K562 (cell line): ENCODE measurements at regions not wholly inside any gene's neighbourhood (a gene's known extent, or its start where the extent isn't known, plus 50 kb on each side); places are given as distances from the start of the nearest gene placed in this dataset.
A peak's percentile ranks its signal among the peaks of the same experiment; 100 is the strongest.

Source experiments
- ATAC-seq: fragments of 200-7000 bp; cut with Tn5 transposase; 3 replicates; pipeline ENCODE4 v1.9.1; 2020; ENCODE audit warnings: moderate library complexity
- BruUV-seq: library from RNA; stranded (reverse); fragments of 400-500 nt; replicated peaks from 2 replicates; lab custom pipeline; 2021; lab: Mats Ljungman, UMichigan
- CTCF ChIA-PET: fragments of 300-600 bp; formaldehyde crosslinking; extraction: SDS; loops from one replicate; lab custom pipeline; 2021; ENCODE audit warnings: low intra/inter-chr PET ratio; lab: Yijun Ruan, JAX
- POLR2A ChIA-PET: fragments of 300-600, 350-650 bp; sonication (Branson Sonifier 250); formaldehyde crosslinking; extraction: SDS; loops from one replicate; lab custom pipeline; 2021; ENCODE audit warnings: antibody characterized with exemption, inconsistent platforms; lab: Yijun Ruan, JAX
- DNase-seq, 4 experiments: peaks; one replicate each; pipeline versions ENCODE4 v3.0.0 to v3.0.0-alpha.2; 2011 to 2018; ENCODE audit warnings: low spot score in 3 of 4, mixed read lengths in 3 of 4; ENCODE audit errors: extremely low read depth in 1 of 4
- FAIRE-seq: peaks from 2 replicates; lab custom pipeline; 2011; peaks lifted over from hg19 to GRCh38; lab: Jason Lieb, UNC
- H2AFZ ChIP-seq: 2 replicates; pipeline ENCODE4 v1.6.0; 2011; ENCODE audit warnings: low read depth, low read length, control low read depth, inconsistent platforms
- H3K27ac ChIP-seq: fragments of 200-600 bp; 3 replicates; pipeline ENCODE4 v1.8.0; 2011; ENCODE audit warnings: low read depth, mild to moderate bottlenecking, control low read depth, inconsistent platforms, low read length, moderate library complexity, mixed read lengths; ENCODE audit errors: extremely low read depth
- H3K27me3 ChIP-seq, 2 experiments: fragments of 300-600 bp in 1 of 2; 2 replicates in 1 of 2; 3 replicates in 1 of 2; pipeline versions ENCODE4 v1.6.0 to v1.8.0; 2011; ENCODE audit warnings: inconsistent platforms in 2 of 2, low read length in 2 of 2, mild to moderate bottlenecking in 1 of 2, mixed read lengths in 1 of 2, moderate library complexity in 1 of 2; ENCODE audit not compliant: control insufficient read depth in 2 of 2, insufficient read depth in 2 of 2
- H3K36me3 ChIP-seq: fragments of 300-600 bp; 3 replicates; pipeline ENCODE4 v1.8.0; 2011; ENCODE audit warnings: mild to moderate bottlenecking, low read length, inconsistent platforms; ENCODE audit not compliant: control insufficient read depth, insufficient read depth
- H3K4me1 ChIP-seq, 2 experiments: fragments of 200-600 bp in 1 of 2; replicated peaks in 1 of 2; 2 replicates in 1 of 2; 3 replicates in 1 of 2; pipeline versions ENCODE4 v1.5.1 to v1.8.0; 2011; ENCODE audit warnings: inconsistent platforms in 2 of 2, low read length in 2 of 2, mild to moderate bottlenecking in 1 of 2, mixed read lengths in 1 of 2, moderate library complexity in 1 of 2; ENCODE audit not compliant: control insufficient read depth in 2 of 2, insufficient read depth in 2 of 2
- H3K4me2 ChIP-seq: 2 replicates; pipeline ENCODE4 v1.6.1; 2011; ENCODE audit warnings: low read length, control low read depth, inconsistent platforms, mixed read lengths; ENCODE audit not compliant: insufficient read depth
- H3K4me3 ChIP-seq: fragments of 200-600 bp; sonication (generic), shearing (Covaris generic); 2 replicates; pipeline ENCODE4 v1.5.1; 2016; ENCODE audit warnings: control low read depth, inconsistent platforms
- H3K79me2 ChIP-seq: fragments of 200-600 bp; 3 replicates; pipeline ENCODE4 v1.8.0; 2011; ENCODE audit warnings: low read length, inconsistent platforms; ENCODE audit not compliant: control insufficient read depth, insufficient read depth
- H3K9ac ChIP-seq, 2 experiments: 2 replicates each; pipeline versions ENCODE4 v1.6.0 to v1.6.1; 2011; ENCODE audit warnings: low read depth in 2 of 2, low read length in 2 of 2, control low read depth in 1 of 2, inconsistent platforms in 1 of 2, mild to moderate bottlenecking in 1 of 2, mixed read lengths in 1 of 2; ENCODE audit not compliant: insufficient read depth in 1 of 2
- H3K9me1 ChIP-seq: one replicate; pipeline ENCODE4 v1.6.0; 2011; ENCODE audit warnings: inconsistent platforms, mild to moderate bottlenecking, low read length, moderate library complexity; ENCODE audit not compliant: control insufficient read depth, insufficient read depth
- H3K9me3 ChIP-seq: replicated peaks from 2 replicates; pipeline ENCODE4 v1.5.1; 2011; ENCODE audit warnings: low read depth, low read length, inconsistent platforms; ENCODE audit not compliant: control insufficient read depth, insufficient read depth
- H4K20me1 ChIP-seq: replicated peaks from 2 replicates; pipeline ENCODE4 v1.6.1; 2011; ENCODE audit warnings: low read length, inconsistent platforms, mixed read lengths; ENCODE audit not compliant: control insufficient read depth, insufficient read depth
- NCOA1 ChIP-seq: fragments of 450-650 bp; IDR thresholded peaks from 2 replicates; pipeline ENCODE4 v1.6.1; 2016; ENCODE audit warnings: low read depth
- ZFP36 ChIP-seq: fragments of 150-350 bp; IDR thresholded peaks from 2 replicates; pipeline ENCODE4 v1.6.1; 2018; ENCODE audit warnings: low read length, low read depth; ENCODE audit not compliant: partially characterized antibody
- ZKSCAN1 ChIP-seq: fragments of 150-350 bp; IDR thresholded peaks from 2 replicates; pipeline ENCODE4 v1.6.1; 2016; ENCODE audit warnings: low read depth, low read length
- ZNF143 ChIP-seq: sonication (generic); formaldehyde crosslinking; IDR thresholded peaks from 2 replicates; pipeline ENCODE4 v1.9.0; 2022; ENCODE audit warnings: mild to moderate bottlenecking, missing genetic modification reagents
- ZNF175 ChIP-seq: fragments of 200-800 bp; sonication (Bioruptor generic); IDR thresholded peaks from 2 replicates; pipeline ENCODE4 v1.6.1; 2016; ENCODE audit warnings: low read depth, mild to moderate bottlenecking, missing genetic modification characterization, missing compliant biosample characterization
- WGBS: fragments of 100-300 bp; shearing (Covaris generic); methylation state at CpG from one replicate; pipeline ENCODE4 v1.1.6; 2016; ENCODE audit warnings: low coverage, mixed read lengths; ENCODE audit not compliant: insufficient coverage; ENCODE audit errors: missing lambda C conversion rate; 5-methylcytosine and 5-hydroxymethylcytosine counted together
- in situ Hi-C: fragments of 300-500 bp; cut with MboI; formaldehyde crosslinking; loops from 4 replicates; pipeline ENCODE4 v1.15.0; 2018; ENCODE audit warnings: inconsistent platforms, mixed read lengths
- intact Hi-C: fragments of 100-400 bp; cut with micrococcal nuclease; formaldehyde crosslinking; loops from 2 replicates; pipeline ENCODE4 v1.14.2; 2022
- TF ChIP-seq, protein P1 (sequence below), 3 experiments: IDR thresholded peaks in 2 of 3; conservative IDR thresholded peaks in 1 of 3; 2 replicates each; pipeline ENCODE4 v1.5.1; 2011 to 2012; ENCODE audit warnings: low read length in 3 of 3, mild to moderate bottlenecking in 3 of 3, control low read depth in 2 of 3, improper control_type of control experiment in 1 of 3, inconsistent platforms in 1 of 3, low read depth in 1 of 3, mixed read lengths in 1 of 3, moderate library complexity in 1 of 3; ENCODE audit not compliant: insufficient read depth in 2 of 3

DNA sequence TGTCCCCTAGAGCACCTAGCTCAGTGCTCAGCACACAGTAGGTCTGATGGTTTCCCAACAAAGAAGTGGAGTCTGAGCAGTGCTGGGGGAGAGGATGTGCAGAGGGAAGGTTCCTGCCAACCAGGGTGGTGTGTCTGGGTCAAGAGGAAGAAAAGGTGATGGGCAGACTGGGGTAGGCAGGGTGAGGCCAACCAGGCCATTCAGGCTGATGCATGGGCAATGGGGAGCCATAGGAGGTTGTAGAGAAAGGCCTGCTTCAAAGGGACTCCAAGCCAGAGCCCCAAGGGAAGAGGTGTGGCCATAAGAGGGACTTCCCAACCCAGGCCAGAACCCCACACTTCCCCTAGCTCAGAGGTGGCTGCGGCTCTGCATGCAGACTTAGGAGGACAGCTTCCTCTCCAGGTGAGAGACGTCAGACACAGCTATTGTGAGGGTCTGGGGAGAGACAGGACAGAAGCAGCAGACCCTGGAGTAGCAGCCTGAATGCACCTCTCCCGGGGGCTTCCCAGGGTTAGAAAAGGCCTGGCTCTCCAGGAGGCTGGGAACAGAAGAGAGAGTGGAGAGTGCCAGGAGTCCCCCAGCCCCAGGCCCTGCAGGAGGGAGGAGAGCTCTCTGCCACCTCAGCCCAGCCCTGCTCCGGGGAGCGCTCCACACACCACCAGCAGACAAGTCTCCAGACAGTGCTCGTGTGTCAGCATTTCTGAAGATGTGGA lies 87.4 kb upstream of the ZMIZ1 start:
- FAIRE-seq (no peak), ATAC-seq (peak; percentile 17; the same call in 2 of the 3 replicates), DNase-seq (no peak)
- H3K4me2 ChIP-seq: no peak overlapping the region
- POLR2A ChIA-PET: interaction anchor here (0.6 kb wide), 1 partner anchor 13 kb away, joined by 3 read pairs; no protein-coding TSS in a partner anchor
- in situ Hi-C loops (no loop called here), intact Hi-C loops (no loop called here)
- CTCF ChIA-PET: no interaction called here
- no peak overlapping the region for H2AFZ ChIP-seq
- H3K27me3 ChIP-seq: peaks cover 55 to 91% of the 10 kb centered on the region in 2 experiments
- 4% methylated on average over 6 of the region's 6 CpGs for WGBS
- no peaks in the 10 kb centered on the region for H3K9me1 ChIP-seq
- peaks cover 0 to 4% of the 10 kb centered on the region in 2 experiments; a peak in 2 of 5 replicates for H3K4me1 ChIP-seq
- H3K4me3 ChIP-seq: no peak overlapping the region
- peak overlapping the region in 1 of 2 experiments; percentile 19; a peak in 1 of 4 replicates for H3K9ac ChIP-seq
- H3K79me2 ChIP-seq: no peaks in the 10 kb centered on the region
- 0 out of 2 replicates have a peak, but pooled peaks cover 3% of the 10 kb centered on the region for H4K20me1 ChIP-seq
- no TSS peak for BruUV-seq
- H3K9me3 ChIP-seq: no peaks in the 10 kb centered on the region
- no peak overlapping the region for H3K27ac ChIP-seq
- H3K36me3 ChIP-seq: no peaks in the 10 kb centered on the region
- TF ChIP-seq ZFP36: peak; percentile 51
- TF ChIP-seq ZNF143 (CRISPR knock-in tag): no peak
- TF ChIP-seq ZNF175 (CRISPR knock-in tag): no peak
- TF ChIP-seq ZKSCAN1: peak; percentile 94
- TF ChIP-seq, all 486 proteins: peak for 2

DNA sequence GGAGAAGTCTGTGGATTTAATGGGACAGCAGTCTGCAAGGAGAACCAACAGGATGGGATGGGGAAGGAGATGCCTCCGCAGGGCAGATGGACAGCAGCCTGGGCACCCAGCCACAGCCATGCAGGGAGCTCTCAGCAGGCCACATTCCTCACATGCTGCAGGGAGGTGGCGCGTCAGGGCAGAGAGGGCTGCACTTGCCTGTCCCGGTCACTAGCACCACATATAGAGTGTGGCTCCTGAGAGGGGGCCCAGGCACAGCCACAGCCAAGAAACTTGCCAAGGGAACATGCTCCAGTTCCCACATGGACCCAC lies 86.8 kb upstream of the ZMIZ1 start:
- WGBS: 13% methylated on average over 4 of the region's 4 CpGs
- TF ChIP-seq NCOA1: no peak
- TF ChIP-seq, protein P1, sequence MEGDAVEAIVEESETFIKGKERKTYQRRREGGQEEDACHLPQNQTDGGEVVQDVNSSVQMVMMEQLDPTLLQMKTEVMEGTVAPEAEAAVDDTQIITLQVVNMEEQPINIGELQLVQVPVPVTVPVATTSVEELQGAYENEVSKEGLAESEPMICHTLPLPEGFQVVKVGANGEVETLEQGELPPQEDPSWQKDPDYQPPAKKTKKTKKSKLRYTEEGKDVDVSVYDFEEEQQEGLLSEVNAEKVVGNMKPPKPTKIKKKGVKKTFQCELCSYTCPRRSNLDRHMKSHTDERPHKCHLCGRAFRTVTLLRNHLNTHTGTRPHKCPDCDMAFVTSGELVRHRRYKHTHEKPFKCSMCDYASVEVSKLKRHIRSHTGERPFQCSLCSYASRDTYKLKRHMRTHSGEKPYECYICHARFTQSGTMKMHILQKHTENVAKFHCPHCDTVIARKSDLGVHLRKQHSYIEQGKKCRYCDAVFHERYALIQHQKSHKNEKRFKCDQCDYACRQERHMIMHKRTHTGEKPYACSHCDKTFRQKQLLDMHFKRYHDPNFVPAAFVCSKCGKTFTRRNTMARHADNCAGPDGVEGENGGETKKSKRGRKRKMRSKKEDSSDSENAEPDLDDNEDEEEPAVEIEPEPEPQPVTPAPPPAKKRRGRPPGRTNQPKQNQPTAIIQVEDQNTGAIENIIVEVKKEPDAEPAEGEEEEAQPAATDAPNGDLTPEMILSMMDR (IDR thresholded peaks at IDR 0.05 in 2 of 3, conservative IDR thresholded peaks at IDR 0.05 in 1 of 3; ENCODE audit: insufficient read depth in 2 of 3, low read depth in 1 of 3, low read length in 3 of 3): 0 out of 6 replicates have a peak, but pooled peaks of 1 of the 3 experiments have one; percentile 2
- POLR2A ChIA-PET: no interaction called here
- Histone ChIP-seq H3K4me2 (no peak overlapping the region), H3K4me3 (no peak overlapping the region), H3K9me3 (no peaks in the 10 kb centered on the region), H4K20me1 (0 out of 2 replicates have a peak, but pooled peaks cover 3% of the 10 kb centered on the region), H3K27me3 (peaks cover 57 to 89% of the 10 kb centered on the region in 2 experiments), H3K9me1 (no peaks in the 10 kb centered on the region), H3K27ac (no peak overlapping the region), H3K79me2 (no peaks in the 10 kb centered on the region), H2AFZ (no peak overlapping the region), H3K4me1 (peaks cover 0 to 4% of the 10 kb centered on the region in 2 experiments; a peak in 2 of 5 replicates), H3K36me3 (no peaks in the 10 kb centered on the region), H3K9ac (peak overlapping the region in 1 of 2 experiments; percentile 19; a peak in 1 of 4 replicates)
- intact Hi-C loops: no loop called here
- DNase-seq: no peak
- no TSS peak for BruUV-seq
- ATAC-seq: peak; percentile 39
- CTCF ChIA-PET: no interaction called here
- no peak for FAIRE-seq
- in situ Hi-C loops: no loop called here
